BE2C (cell line): ENCODE measurements at regions not wholly inside any gene's neighbourhood (a gene's known extent, or its start where the extent isn't known, plus 50 kb on each side); places are given as distances from the start of the nearest gene placed in this dataset.

Source experiments
- DNase-seq: peaks from one replicate; pipeline ENCODE4 v3.0.0-alpha.2; 2020
- H3K27me3 ChIP-seq: fragments of 250-450 bp; sonication (Bioruptor Pico); 2 replicates; pipeline ENCODE4 v1.5.1; 2020; ENCODE audit warnings: mild to moderate bottlenecking
- H3K36me3 ChIP-seq: fragments of 250-450 bp; sonication (Bioruptor Pico); 2 replicates; pipeline ENCODE4 v1.5.1; 2020; ENCODE audit warnings: mild to moderate bottlenecking
- H3K4me1 ChIP-seq: fragments of 250-450 bp; sonication (Bioruptor Pico); 2 replicates; pipeline ENCODE4 v1.5.1; 2020
- H3K4me3 ChIP-seq: 2 replicates; pipeline ENCODE4 v1.5.1; 2011; ENCODE audit warnings: low read depth, low read length
- H3K9me3 ChIP-seq: fragments of 250-450 bp; sonication (Bioruptor Pico); 2 replicates; pipeline ENCODE4 v1.5.1; 2020
- CTCF ChIP-seq: IDR thresholded peaks from 2 replicates; pipeline ENCODE4 v1.5.1; 2012; ENCODE audit warnings: mild to moderate bottlenecking, low read depth, low read length

DNA sequence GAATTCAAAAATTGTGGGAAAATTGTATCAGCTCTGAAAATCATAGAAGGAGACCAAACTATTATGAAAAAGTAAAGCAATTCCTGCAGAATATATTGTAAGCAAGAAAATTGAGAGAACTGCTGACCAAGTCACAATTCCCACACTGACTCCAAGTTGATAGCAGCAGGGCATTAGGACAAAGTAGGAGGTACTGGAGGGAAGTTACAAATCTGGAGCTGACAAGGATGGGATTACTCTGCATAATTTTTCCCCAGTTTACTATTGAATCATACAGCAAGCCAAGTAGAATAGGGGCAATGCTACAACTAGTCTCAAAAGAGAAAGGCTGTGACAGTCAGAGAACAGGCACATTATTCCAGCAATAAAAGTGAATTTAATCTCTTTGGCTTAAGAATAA lies 161.3 kb upstream of the USP25 start:
- Histone ChIP-seq H3K27me3 (no peaks in the 10 kb centered on the region), H3K4me3 (no peak overlapping the region), H3K4me1 (no peaks in the 10 kb centered on the region), H3K9me3 (no peaks in the 10 kb centered on the region), H3K36me3 (no peaks in the 10 kb centered on the region)
- DNase-seq, result no peak
- TF ChIP-seq CTCF, result no peak

GRCh38 chr21:15586752-15587427 lies 142.9 kb upstream of the USP25 start:
- DNase-seq, result no peak
- no peak for TF ChIP-seq CTCF

GRCh38 chr21:15592271-15592860 lies 137.4 kb upstream of the USP25 start:
- H3K4me1 ChIP-seq, result no peaks in the 10 kb centered on the region
- peak; percentile 61 for TF ChIP-seq CTCF
- no peaks in the 10 kb centered on the region for H3K9me3 ChIP-seq
- H3K36me3 ChIP-seq, result no peaks in the 10 kb centered on the region
- no peak overlapping the region for H3K4me3 ChIP-seq
- H3K27me3 ChIP-seq, result no peaks in the 10 kb centered on the region
- no peak for DNase-seq

More at GRCh38 chr21:15586752-15587427, 142.9 kb upstream of the USP25 start:
- Histone ChIP-seq H3K4me3 (no peak overlapping the region), H3K9me3 (no peaks in the 10 kb centered on the region), H3K27me3 (no peaks in the 10 kb centered on the region), H3K36me3 (no peaks in the 10 kb centered on the region), H3K4me1 (no peaks in the 10 kb centered on the region)

DNA sequence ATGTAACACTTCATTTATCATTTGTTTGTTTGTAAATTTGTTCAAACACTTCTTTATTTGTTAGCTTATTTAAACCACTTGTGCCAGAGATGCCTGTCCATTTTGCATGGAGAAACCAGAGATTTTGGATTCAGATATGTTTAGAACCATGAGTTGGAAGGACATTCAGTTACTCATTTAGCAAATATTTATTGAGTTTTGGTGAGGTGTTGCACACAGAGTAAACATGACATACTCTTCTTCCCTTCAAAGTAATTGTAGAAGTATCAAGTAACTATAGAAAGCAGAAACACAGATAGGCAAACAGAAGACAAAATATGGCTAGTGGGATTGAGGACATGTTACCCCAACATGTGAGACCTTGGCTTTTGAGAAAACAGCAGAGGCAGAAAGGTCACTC lies 136.8 kb upstream of the USP25 start:
- no peaks in the 10 kb centered on the region for H3K4me1 ChIP-seq

DNA sequence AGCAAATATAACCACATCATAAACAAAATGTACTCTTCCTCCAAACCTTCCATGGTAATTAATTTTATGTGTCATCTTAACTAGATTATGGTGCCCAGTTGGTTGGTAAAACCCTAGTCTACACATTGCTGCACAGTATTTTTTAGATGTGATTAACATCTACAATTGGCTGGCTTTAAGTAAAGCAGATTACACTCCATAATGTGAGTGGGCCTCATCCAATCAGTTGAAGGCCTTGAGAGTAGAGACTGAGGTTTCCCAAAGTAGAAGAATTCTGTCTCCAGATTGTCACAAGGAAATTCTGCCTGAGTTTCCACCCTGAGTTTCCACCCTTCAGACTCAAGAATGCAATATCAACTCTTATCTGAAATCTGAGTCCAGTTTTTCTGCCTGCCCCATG lies 128.4 kb upstream of the USP25 start:
- Histone ChIP-seq H3K4me1 (no peaks in the 10 kb centered on the region), H3K27me3 (no peaks in the 10 kb centered on the region), H3K36me3 (no peaks in the 10 kb centered on the region), H3K9me3 (no peaks in the 10 kb centered on the region), H3K4me3 (no peak overlapping the region)
- no peak for TF ChIP-seq CTCF
- no peak for DNase-seq

More for the DNA sequence above, 136.8 kb upstream of the USP25 start:
- no peaks in the 10 kb centered on the region for H3K9me3 ChIP-seq
- TF ChIP-seq CTCF, result no peak
- H3K4me3 ChIP-seq, result no peak overlapping the region
- no peaks in the 10 kb centered on the region for H3K27me3 ChIP-seq
- no peaks in the 10 kb centered on the region for H3K36me3 ChIP-seq
- no peak for DNase-seq

DNA sequence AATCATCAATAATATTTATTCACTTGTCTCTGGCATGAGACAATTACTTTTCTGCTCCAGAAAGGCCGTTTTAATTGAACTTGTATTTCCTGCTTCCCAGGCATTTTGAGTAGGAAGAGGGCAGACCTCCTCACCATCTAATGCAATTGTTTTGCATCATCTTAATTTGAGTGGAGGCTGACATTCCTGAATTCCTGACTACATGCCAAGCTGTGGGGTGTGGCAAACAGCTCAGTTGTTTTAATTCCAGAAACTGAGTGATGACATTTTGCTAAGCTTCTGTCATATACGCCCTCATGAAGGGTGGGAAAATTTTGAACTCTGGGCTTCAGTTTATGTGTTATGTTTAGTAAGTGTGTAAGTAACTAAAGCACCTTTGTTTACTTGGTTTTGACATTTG lies 125.4 kb upstream of the USP25 start:
- no peaks in the 10 kb centered on the region for H3K4me1 ChIP-seq
- DNase-seq, result no peak
- no peaks in the 10 kb centered on the region for H3K36me3 ChIP-seq
- H3K9me3 ChIP-seq, result no peaks in the 10 kb centered on the region
- no peaks in the 10 kb centered on the region for H3K27me3 ChIP-seq
- no peak overlapping the region for H3K4me3 ChIP-seq
- no peak for TF ChIP-seq CTCF
